ENCODE measurements at regions not wholly inside any gene's neighbourhood (a gene's known extent, or its start where the extent isn't known, plus 50 kb on each side); places are given as distances from the start of the nearest gene placed in this dataset.
A peak's percentile ranks its signal among the peaks of the same experiment; 100 is the strongest.
"Not testable (repeated sequence)": the region's sequence is repeated elsewhere in the genome, so short reads cannot be mapped to it uniquely, and the experiment has no call there.

DNA sequence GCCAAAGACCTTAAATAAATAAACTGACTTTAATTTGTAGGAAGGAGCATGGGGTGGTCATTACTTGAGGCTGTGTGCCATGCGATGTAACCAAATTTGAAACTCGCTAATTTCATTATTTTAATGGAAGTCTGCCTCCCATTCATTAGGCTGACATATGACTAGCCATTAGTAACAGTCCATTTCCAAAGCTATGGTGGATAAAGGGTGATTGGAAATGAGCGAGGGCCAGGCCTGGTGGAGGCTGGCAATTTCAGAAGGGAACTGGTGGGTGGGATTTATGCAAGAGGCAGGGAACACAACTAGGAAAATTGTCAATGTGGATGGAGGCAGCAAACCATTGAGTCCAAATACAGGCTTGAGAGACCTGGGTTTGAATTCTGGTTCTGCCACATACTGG lies 157.2 kb downstream of the NPIPA7 start:
- not testable (repeated sequence) for H3K27ac Mint-ChIP-seq; H3K36me3 Mint-ChIP-seq; DNase-seq (ENCODE audit: low spot score in 2 of 2); H3K9me3 Mint-ChIP-seq; ATAC-seq

DNA sequence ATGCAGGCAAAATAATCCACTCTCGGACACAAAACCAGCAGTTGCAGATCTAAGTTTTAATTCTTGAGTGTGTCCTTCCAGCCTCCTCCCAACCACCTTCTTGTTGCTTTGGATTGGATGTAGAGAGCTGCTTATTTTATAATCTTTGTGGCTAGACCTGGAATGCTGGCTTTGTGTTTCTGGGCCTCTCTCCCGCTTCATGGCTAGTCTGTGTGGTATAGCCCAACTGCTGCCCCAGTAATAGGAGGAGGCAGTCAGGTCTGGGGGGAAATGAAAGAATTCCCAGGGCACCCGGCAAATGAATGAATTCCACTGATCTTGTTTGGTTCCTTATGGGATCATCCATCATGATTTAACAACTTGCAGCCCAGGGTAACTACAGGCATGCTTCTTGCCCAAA lies 170.8 kb downstream of the NPIPA7 start:
- not testable (repeated sequence) for ATAC-seq; H3K36me3 Mint-ChIP-seq; DNase-seq (ENCODE audit: low spot score in 2 of 2); H3K9me3 Mint-ChIP-seq; H3K27ac Mint-ChIP-seq

DNA sequence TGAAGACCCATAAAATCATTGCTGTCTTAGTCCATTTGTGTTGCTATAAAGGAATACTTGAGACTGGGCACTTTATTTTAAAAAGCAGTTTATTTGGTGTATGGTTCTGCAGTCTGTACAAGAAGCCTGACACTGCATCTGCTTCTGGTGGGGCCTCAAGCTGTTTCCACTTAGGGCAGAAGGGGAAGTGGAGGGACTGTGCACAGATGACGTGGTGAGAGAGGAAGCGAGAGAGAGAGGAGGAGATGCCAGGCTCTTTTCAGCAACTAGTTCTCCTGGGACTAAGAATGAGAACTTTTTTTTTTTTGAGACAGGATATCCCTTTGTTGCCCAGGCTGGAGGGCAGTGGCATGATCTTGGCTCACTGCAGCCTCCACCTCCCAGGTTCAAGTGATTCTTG lies 171.9 kb downstream of the NPIPA7 start:
- H3K9me3 Mint-ChIP-seq; H3K27ac Mint-ChIP-seq; DNase-seq (ENCODE audit: low spot score in 2 of 2); ATAC-seq; H3K36me3 Mint-ChIP-seq: not testable (repeated sequence)

DNA sequence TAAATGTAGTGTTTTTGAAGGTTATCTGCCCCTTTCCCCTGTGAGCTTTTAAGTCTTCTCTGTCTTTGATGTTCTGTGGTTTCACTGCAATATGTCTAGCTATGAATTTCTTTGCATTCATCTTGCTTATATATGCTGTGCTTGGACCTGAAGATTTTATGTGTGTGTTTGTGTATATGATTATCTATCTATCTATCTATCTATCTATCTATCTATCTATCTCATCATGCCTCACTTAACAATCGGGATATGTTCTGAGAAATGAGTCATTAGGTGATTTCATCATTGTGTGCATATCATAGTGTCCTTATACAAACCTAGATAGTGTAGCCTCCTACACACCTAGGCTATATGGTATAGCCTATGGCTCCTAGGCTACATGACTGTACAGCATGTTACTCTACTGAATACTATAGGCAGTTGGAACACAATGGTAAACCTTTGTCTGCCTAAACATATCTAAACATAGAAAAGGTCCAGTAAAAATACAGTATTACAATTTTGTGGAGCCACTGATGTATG lies 173.9 kb downstream of the NPIPA7 start:
- not testable (repeated sequence) for DNase-seq (ENCODE audit: low spot score in 2 of 2); H3K36me3 Mint-ChIP-seq; ATAC-seq; H3K9me3 Mint-ChIP-seq; H3K27ac Mint-ChIP-seq

DNA sequence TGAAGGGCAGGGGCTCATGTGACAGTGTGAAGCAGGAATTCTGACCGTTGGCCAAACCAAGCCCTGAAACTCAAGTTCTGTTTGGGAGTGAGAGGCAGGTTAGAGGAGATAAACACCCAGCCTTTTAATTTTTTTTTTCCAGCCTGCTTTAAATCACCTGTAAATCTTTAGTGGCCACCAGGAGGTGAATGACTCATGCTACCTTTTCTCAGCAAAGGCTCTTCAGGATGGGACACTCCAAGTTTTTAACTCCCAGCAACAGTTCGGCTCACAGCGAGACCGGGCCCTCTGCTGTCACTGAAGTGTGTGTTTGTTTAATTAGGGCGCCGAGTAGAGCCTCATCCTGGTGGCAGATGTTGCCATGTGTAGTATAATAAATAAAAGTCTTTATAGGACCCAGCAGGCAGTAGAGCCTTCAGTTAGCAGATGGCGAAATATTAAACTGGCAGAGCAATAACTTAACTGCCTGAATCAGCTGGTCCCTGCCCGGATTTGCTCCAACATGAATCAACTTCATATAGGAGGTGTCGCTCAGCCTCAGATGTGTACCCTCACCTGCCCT lies 180.3 kb downstream of the NPIPA7 start:
- H3K27ac Mint-ChIP-seq; DNase-seq (ENCODE audit: low spot score in 2 of 2); ATAC-seq; H3K9me3 Mint-ChIP-seq; H3K36me3 Mint-ChIP-seq: not testable (repeated sequence)

DNA sequence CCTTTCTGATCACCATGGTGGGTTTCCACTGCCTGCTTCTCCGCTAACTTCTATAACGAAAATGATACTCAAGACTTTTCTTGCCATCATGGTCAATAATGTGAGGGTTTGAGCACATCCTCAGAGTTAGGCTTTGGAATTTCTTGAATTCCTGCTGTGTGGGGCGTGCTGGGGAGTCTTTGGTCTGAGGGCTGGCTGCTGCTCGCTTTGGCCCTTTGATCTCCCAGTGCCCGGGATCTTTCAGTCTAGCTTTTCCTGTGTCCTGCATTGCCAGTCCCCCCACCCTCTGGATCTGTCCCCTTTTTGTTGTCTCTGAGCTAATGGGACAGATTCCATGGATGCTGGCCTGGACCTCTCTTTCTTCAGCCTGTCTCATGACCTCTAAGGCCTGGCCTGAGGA lies 182.6 kb downstream of the NPIPA7 start:
- H3K36me3 Mint-ChIP-seq; ATAC-seq; H3K27ac Mint-ChIP-seq; DNase-seq (ENCODE audit: low spot score in 2 of 2); H3K9me3 Mint-ChIP-seq: not testable (repeated sequence)

- H3K9me3 Mint-ChIP-seq; DNase-seq (ENCODE audit: low spot score in 2 of 2); H3K36me3 Mint-ChIP-seq; ATAC-seq; H3K27ac Mint-ChIP-seq: not testable (repeated sequence)
Observed at GRCh38 chr16:16563962-16564361, 185.0 kb downstream of the NPIPA7 start.

- ATAC-seq; H3K27ac Mint-ChIP-seq; DNase-seq (ENCODE audit: low spot score in 2 of 2); H3K9me3 Mint-ChIP-seq; H3K36me3 Mint-ChIP-seq: not testable (repeated sequence)
Observed at GRCh38 chr16:16565326-16565725, 186.4 kb downstream of the NPIPA7 start.

- DNase-seq (ENCODE audit: low spot score in 2 of 2); H3K9me3 Mint-ChIP-seq; H3K36me3 Mint-ChIP-seq; H3K27ac Mint-ChIP-seq; ATAC-seq: not testable (repeated sequence)
Observed at GRCh38 chr16:16570055-16570454, 191.1 kb downstream of the NPIPA7 start.

GRCh38 chr16:16570874-16571273 lies 191.9 kb downstream of the NPIPA7 start:
- not testable (repeated sequence) for ATAC-seq; H3K36me3 Mint-ChIP-seq; DNase-seq (ENCODE audit: low spot score in 2 of 2); H3K9me3 Mint-ChIP-seq; H3K27ac Mint-ChIP-seq

DNA sequence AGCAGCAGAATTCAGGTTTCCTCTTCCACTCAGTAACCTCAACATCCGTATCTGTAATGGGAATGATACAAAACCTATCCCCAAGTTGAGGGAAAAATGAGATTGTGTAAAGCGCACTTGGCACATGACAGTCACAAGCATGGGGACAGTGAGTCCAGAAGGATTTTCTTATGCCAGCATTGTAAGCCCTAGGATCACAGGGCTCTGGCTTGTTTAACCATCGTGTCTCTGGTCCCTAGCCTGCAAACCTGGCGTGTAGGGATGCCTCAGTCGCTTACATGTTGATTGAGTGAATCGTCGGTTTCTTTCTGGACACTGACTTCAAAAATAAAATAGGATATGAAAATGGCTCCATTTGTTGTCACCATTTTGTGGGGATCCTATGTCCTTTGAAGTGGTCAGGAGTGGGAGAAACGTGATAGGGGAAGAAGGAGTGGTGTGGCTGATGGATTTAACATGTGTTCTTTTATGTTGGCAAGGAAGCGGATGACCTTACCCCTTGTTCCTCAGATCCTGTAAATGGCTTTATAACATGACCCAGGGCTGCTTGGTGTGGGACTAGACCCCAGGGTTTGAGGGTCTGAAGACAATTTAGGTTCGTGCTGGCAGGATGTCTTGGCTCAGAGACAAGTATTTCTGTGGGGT lies 193.3 kb downstream of the NPIPA7 start:
- H3K27ac Mint-ChIP-seq; H3K36me3 Mint-ChIP-seq; H3K9me3 Mint-ChIP-seq; DNase-seq (ENCODE audit: low spot score in 2 of 2); ATAC-seq: not testable (repeated sequence)

GRCh38 chr16:16577062-16577461 lies 198.1 kb downstream of the NPIPA7 start:
- not testable (repeated sequence) for H3K36me3 Mint-ChIP-seq; H3K9me3 Mint-ChIP-seq; ATAC-seq; DNase-seq (ENCODE audit: low spot score in 2 of 2); H3K27ac Mint-ChIP-seq

DNA sequence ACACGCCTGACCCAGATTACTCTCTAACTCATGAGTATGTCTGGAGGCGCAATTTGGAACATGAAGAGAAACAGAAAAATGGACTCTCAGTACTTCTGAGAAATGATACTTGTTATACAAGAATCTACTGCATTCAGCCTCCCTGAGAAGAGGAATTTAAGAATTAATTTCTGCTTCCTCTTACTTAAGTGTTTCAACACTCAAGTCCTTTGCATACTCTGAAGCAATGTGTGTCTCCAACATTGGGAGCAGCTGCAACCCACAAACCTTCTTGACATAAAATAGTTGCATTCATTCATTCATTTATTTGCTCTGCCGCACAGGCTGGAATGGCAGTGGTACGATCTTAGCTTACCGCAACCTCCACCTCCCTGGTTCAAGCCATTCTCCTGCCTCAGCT lies 199.8 kb downstream of the NPIPA7 start:
- Mint-ChIP-seq H3K36me3 (no peaks in the 10 kb centered on the region), H3K9me3 (peaks cover 4% of the 10 kb centered on the region in 2 donors), H3K27ac (no peak overlapping the region)
- ATAC-seq (no peak), DNase-seq (ENCODE audit: low spot score in 2 of 2) (no peak)

- H3K36me3 Mint-ChIP-seq; DNase-seq (ENCODE audit: low spot score in 2 of 2); H3K9me3 Mint-ChIP-seq: not testable (repeated sequence)
- peak in 1 of 2 donors; percentile 82 for ATAC-seq
- peak overlapping the region in 1 of 2 donors; percentile 94 for H3K27ac Mint-ChIP-seq
Observed at GRCh38 chr16:16582916-16583315, 204.0 kb downstream of the NPIPA7 start.

- ATAC-seq: peak in 1 of 2 donors; percentile 73
Observed at GRCh38 chr16:16586073-16586651, 207.2 kb downstream of the NPIPA7 start.

GRCh38 chr16:16586969-16587368 lies 208.0 kb downstream of the NPIPA7 start:
- ATAC-seq; DNase-seq (ENCODE audit: low spot score in 2 of 2); H3K36me3 Mint-ChIP-seq; H3K9me3 Mint-ChIP-seq; H3K27ac Mint-ChIP-seq: not testable (repeated sequence)

More at GRCh38 chr16:16586073-16586651, 207.2 kb downstream of the NPIPA7 start:
- H3K36me3 Mint-ChIP-seq; H3K27ac Mint-ChIP-seq; H3K9me3 Mint-ChIP-seq; DNase-seq (ENCODE audit: low spot score in 2 of 2): not testable (repeated sequence)

- not testable (repeated sequence) for DNase-seq (ENCODE audit: low spot score in 2 of 2); H3K27ac Mint-ChIP-seq; H3K36me3 Mint-ChIP-seq; ATAC-seq; H3K9me3 Mint-ChIP-seq
Observed at GRCh38 chr16:16588436-16588835, 209.5 kb downstream of the NPIPA7 start.
